Cardiac muscle cell (in vitro differentiated cells and primary cell): ENCODE measurements at regions not wholly inside any gene's neighbourhood (a gene's known extent, or its start where the extent isn't known, plus 50 kb on each side); places are given as distances from the start of the nearest gene placed in this dataset.

Experiments
- DNase-seq, 2 donors: peaks; one replicate each; pipeline versions ENCODE4 v3.0.0 to v3.0.0-alpha.2; 2010 to 2017; ENCODE audit warnings: low read depth in 1 of 2, low spot score in 1 of 2
- H3K27ac ChIP-seq: fragments of 200-600 bp; sonication (generic); 2 replicates; pipeline ENCODE4 v1.5.1; 2016
- H3K27me3 ChIP-seq: fragments of 200-600 bp; sonication (generic); 2 replicates; pipeline ENCODE4 v1.6.0; 2016; ENCODE audit warnings: control low read depth
- H3K36me3 ChIP-seq: fragments of 200-600 bp; sonication (generic); 2 replicates; pipeline ENCODE4 v1.5.1; 2016; ENCODE audit warnings: control low read depth
- H3K4me1 ChIP-seq: fragments of 200-600 bp; sonication (generic); 2 replicates; pipeline ENCODE4 v1.8.1; 2017; ENCODE audit warnings: low read depth, mild to moderate bottlenecking, mixed run types
- H3K4me3 ChIP-seq: fragments of 200-600 bp; sonication (generic); 2 replicates; pipeline ENCODE4 v1.5.1; 2016; ENCODE audit warnings: mild to moderate bottlenecking
- H3K9me3 ChIP-seq: fragments of 200-600 bp; sonication (generic); 2 replicates; pipeline ENCODE4 v1.5.1; 2017; ENCODE audit warnings: low read depth, mild to moderate bottlenecking, control low read depth
- CTCF ChIP-seq: IDR thresholded peaks from 2 replicates; pipeline ENCODE4 v1.5.1; 2012; ENCODE audit warnings: low read depth, mild to moderate bottlenecking, low read length

- H3K36me3 ChIP-seq: no peaks in the 10 kb centered on the region
- DNase-seq: no peak
- no peaks in the 10 kb centered on the region for H3K4me1 ChIP-seq
- no peaks in the 10 kb centered on the region for H3K9me3 ChIP-seq
- no peak for TF ChIP-seq CTCF
- no peak overlapping the region for H3K27ac ChIP-seq
- no peak overlapping the region for H3K4me3 ChIP-seq
- no peaks in the 10 kb centered on the region for H3K27me3 ChIP-seq
These were observed 169.6 kb downstream of the C7orf25 start for GRCh38 chr7:42742318-42742717.

GRCh38 chr7:42740408-42740807, 171.5 kb downstream of the C7orf25 start:
- Histone ChIP-seq H3K27ac (no peak overlapping the region), H3K27me3 (no peaks in the 10 kb centered on the region)

GRCh38 chr7:42739638-42740037, 172.2 kb downstream of the C7orf25 start:
- H3K4me3 ChIP-seq: no peak overlapping the region
- TF ChIP-seq CTCF: no peak
- DNase-seq: peak in 1 of 2 donors; percentile 58
- H3K4me1 ChIP-seq: no peaks in the 10 kb centered on the region
- H3K27me3 ChIP-seq: no peaks in the 10 kb centered on the region
- no peaks in the 10 kb centered on the region for H3K9me3 ChIP-seq
- H3K27ac ChIP-seq: no peak overlapping the region
- no peaks in the 10 kb centered on the region for H3K36me3 ChIP-seq

More at GRCh38 chr7:42740408-42740807, 171.5 kb downstream of the C7orf25 start:
- Histone ChIP-seq H3K9me3 (no peaks in the 10 kb centered on the region), H3K36me3 (no peaks in the 10 kb centered on the region), H3K4me3 (no peak overlapping the region), H3K4me1 (no peaks in the 10 kb centered on the region)
- no peak for TF ChIP-seq CTCF
- DNase-seq: peak in 1 of 2 donors; percentile 42

- H3K27me3 ChIP-seq: no peaks in the 10 kb centered on the region
- no peak for TF ChIP-seq CTCF
- H3K9me3 ChIP-seq: no peaks in the 10 kb centered on the region
- no peak overlapping the region for H3K27ac ChIP-seq
- no peaks in the 10 kb centered on the region for H3K4me1 ChIP-seq
- DNase-seq: peak in 1 of 2 donors; percentile 24
- no peak overlapping the region for H3K4me3 ChIP-seq
- H3K36me3 ChIP-seq: no peaks in the 10 kb centered on the region
These were observed 174.9 kb downstream of the C7orf25 start for GRCh38 chr7:42736931-42737330.

- Histone ChIP-seq H3K36me3 (no peaks in the 10 kb centered on the region), H3K4me1 (no peaks in the 10 kb centered on the region), H3K27me3 (no peaks in the 10 kb centered on the region), H3K27ac (no peak overlapping the region), H3K9me3 (no peaks in the 10 kb centered on the region), H3K4me3 (no peak overlapping the region)
- peak in 1 of 2 donors; percentile 56 for DNase-seq
- no peak for TF ChIP-seq CTCF
These were observed 176.8 kb downstream of the C7orf25 start for GRCh38 chr7:42735081-42735480.

GRCh38 chr7:42734568-42734967, 177.3 kb downstream of the C7orf25 start:
- TF ChIP-seq CTCF: no peak
- Histone ChIP-seq H3K36me3 (no peaks in the 10 kb centered on the region), H3K9me3 (no peaks in the 10 kb centered on the region), H3K4me1 (no peaks in the 10 kb centered on the region), H3K4me3 (no peak overlapping the region), H3K27ac (no peak overlapping the region), H3K27me3 (no peaks in the 10 kb centered on the region)
- peak in 1 of 2 donors; percentile 77 for DNase-seq
